Fibroblast of lung (primary cell): ENCODE measurements at regions not wholly inside any gene's neighbourhood (a gene's known extent, or its start where the extent isn't known, plus 50 kb on each side); places are given as distances from the start of the nearest gene placed in this dataset.

Experiments
- EZH2 ChIP-seq: IDR thresholded peaks from 2 replicates; pipeline ENCODE4 v1.5.1; 2012; ENCODE audit warnings: low read length, control low read depth, mild to moderate bottlenecking; ENCODE audit errors: missing control alignments
- TF ChIP-seq, protein P1 (sequence below), 2 donors: IDR thresholded peaks in 1 of 2; conservative IDR thresholded peaks in 1 of 2; 1 replicate in 1 of 2; 2 replicates in 1 of 2; pipeline ENCODE4 v1.5.1; 2011 to 2012; ENCODE audit warnings: low read length in 2 of 2, control low read depth in 1 of 2, inconsistent platforms in 1 of 2, low read depth in 1 of 2, mild to moderate bottlenecking in 1 of 2

DNA sequence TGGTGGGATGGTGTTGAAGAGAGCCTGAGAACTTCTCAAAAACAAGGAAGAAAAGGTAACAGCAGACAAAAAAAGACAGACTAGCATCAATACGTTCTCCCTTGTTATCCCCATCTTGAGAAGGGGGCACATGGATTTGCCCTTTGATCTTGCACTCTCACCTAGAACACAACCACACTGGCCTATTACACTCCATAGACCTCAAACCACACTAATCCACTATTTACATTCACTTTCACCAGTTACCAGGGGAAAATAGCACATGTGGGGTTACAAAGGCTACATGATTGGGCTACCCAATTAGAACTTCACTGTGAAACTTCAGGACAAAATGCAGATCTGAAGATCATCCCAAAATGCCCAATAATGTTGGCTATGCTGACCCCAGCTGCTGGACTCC lies 72.6 kb upstream of the SELENOP start:
- TF ChIP-seq, protein P1, sequence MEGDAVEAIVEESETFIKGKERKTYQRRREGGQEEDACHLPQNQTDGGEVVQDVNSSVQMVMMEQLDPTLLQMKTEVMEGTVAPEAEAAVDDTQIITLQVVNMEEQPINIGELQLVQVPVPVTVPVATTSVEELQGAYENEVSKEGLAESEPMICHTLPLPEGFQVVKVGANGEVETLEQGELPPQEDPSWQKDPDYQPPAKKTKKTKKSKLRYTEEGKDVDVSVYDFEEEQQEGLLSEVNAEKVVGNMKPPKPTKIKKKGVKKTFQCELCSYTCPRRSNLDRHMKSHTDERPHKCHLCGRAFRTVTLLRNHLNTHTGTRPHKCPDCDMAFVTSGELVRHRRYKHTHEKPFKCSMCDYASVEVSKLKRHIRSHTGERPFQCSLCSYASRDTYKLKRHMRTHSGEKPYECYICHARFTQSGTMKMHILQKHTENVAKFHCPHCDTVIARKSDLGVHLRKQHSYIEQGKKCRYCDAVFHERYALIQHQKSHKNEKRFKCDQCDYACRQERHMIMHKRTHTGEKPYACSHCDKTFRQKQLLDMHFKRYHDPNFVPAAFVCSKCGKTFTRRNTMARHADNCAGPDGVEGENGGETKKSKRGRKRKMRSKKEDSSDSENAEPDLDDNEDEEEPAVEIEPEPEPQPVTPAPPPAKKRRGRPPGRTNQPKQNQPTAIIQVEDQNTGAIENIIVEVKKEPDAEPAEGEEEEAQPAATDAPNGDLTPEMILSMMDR (conservative IDR thresholded peaks at IDR 0.05 in 1 of 2, IDR thresholded peaks at IDR 0.05 in 1 of 2; ENCODE audit: low read depth in 1 of 2, low read length in 2 of 2): no peak
- no peak for TF ChIP-seq EZH2
